Gastroesophageal sphincter (tissue), 4 donors: ENCODE measurements at regions not wholly inside any gene's neighbourhood (a gene's known extent, or its start where the extent isn't known, plus 50 kb on each side); places are given as distances from the start of the nearest gene placed in this dataset.

Experiments
- ATAC-seq: fragments of 150-250 bp; one replicate; pipeline ENCODE4 v1.9.1; 2016; ENCODE audit warnings: mild to moderate bottlenecking, moderate library complexity
- H3K27ac ChIP-seq, 4 donors: fragments of 200-600 bp; sonication (generic) in 3 of 4; 1 replicate in 3 of 4; 2 replicates in 1 of 4; pipeline ENCODE4 v1.5.1; 2016 to 2019
- H3K27me3 ChIP-seq: fragments of 200-600 bp; sonication (generic); one replicate; pipeline ENCODE4 v1.5.1; 2019
- H3K36me3 ChIP-seq, 2 donors: fragments of 200-600 bp; sonication (generic); one replicate each; pipeline ENCODE4 v1.5.1; 2019; ENCODE audit warnings: control low read depth in 1 of 2
- H3K4me1 ChIP-seq, 3 donors: fragments of 200-600 bp; sonication (generic); 1 replicate in 2 of 3; 2 replicates in 1 of 3; pipeline ENCODE4 v1.5.1; 2016 to 2019; ENCODE audit warnings: control low read depth in 2 of 3
- H3K4me3 ChIP-seq, 2 donors: fragments of 200-600 bp; sonication (generic); one replicate each; pipeline ENCODE4 v1.5.1; 2019; ENCODE audit warnings: mild to moderate bottlenecking in 1 of 2, moderate library complexity in 1 of 2
- H3K9me3 ChIP-seq, 3 donors: fragments of 200-600 bp; sonication (generic); one replicate each; pipeline ENCODE4 v1.5.1; 2017 to 2019; ENCODE audit warnings: control low read depth in 2 of 3
- EP300 ChIP-seq: sonication (generic); formaldehyde crosslinking; IDR thresholded peaks from one replicate; pipeline ENCODE4 v1.6.1; 2017; ENCODE audit warnings: antibody characterized with exemption, mild to moderate bottlenecking
- POLR2A ChIP-seq, 2 donors: fragments of 450-650 bp; IDR thresholded peaks; one replicate each; pipeline ENCODE4 v1.6.1; 2017; ENCODE audit warnings: antibody characterized with exemption in 2 of 2, mild to moderate bottlenecking in 2 of 2, moderate library complexity in 1 of 2
- POLR2AphosphoS5 ChIP-seq: sonication (generic); formaldehyde crosslinking; IDR thresholded peaks from one replicate; pipeline ENCODE4 v1.6.1; 2017; ENCODE audit warnings: antibody characterized with exemption
- WGBS, 2 donors: methylation state at CpG; one replicate each; pipeline ENCODE4 v1.1.5; 2018; ENCODE audit warnings: low coverage in 1 of 2; 5-methylcytosine and 5-hydroxymethylcytosine counted together
- TF ChIP-seq, protein P1 (sequence below), 4 experiments: fragments of 200-600 bp in 2 of 4; fragments of 450-650 bp in 2 of 4; sonication (generic) in 1 of 4; IDR thresholded peaks; one replicate each; pipeline ENCODE4 v1.5.1; 2017 to 2019; ENCODE audit warnings: antibody characterized with exemption in 4 of 4, mild to moderate bottlenecking in 2 of 4, moderate library complexity in 2 of 4

GRCh38 chr4:116796022-116796421, 289.4 kb downstream of the TRAM1L1 start:
- no peak for ATAC-seq
- H3K4me1 ChIP-seq = no peaks in the 10 kb centered on the region
- H3K27me3 ChIP-seq = no peaks in the 10 kb centered on the region
- no peaks in the 10 kb centered on the region for H3K36me3 ChIP-seq
- TF ChIP-seq POLR2A (IDR thresholded peaks at IDR 0.05) = no peak
- no peak for TF ChIP-seq EP300
- TF ChIP-seq POLR2AphosphoS5 = no peak
- TF ChIP-seq, protein P1, sequence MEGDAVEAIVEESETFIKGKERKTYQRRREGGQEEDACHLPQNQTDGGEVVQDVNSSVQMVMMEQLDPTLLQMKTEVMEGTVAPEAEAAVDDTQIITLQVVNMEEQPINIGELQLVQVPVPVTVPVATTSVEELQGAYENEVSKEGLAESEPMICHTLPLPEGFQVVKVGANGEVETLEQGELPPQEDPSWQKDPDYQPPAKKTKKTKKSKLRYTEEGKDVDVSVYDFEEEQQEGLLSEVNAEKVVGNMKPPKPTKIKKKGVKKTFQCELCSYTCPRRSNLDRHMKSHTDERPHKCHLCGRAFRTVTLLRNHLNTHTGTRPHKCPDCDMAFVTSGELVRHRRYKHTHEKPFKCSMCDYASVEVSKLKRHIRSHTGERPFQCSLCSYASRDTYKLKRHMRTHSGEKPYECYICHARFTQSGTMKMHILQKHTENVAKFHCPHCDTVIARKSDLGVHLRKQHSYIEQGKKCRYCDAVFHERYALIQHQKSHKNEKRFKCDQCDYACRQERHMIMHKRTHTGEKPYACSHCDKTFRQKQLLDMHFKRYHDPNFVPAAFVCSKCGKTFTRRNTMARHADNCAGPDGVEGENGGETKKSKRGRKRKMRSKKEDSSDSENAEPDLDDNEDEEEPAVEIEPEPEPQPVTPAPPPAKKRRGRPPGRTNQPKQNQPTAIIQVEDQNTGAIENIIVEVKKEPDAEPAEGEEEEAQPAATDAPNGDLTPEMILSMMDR (IDR thresholded peaks at IDR 0.05) = no peak
- WGBS, 2 donors = 71 to 89% methylated on average over 2 of the region's 2 CpGs
- H3K4me3 ChIP-seq = no peak overlapping the region
- no peak overlapping the region for H3K27ac ChIP-seq
- H3K9me3 ChIP-seq = no peaks in the 10 kb centered on the region

DNA sequence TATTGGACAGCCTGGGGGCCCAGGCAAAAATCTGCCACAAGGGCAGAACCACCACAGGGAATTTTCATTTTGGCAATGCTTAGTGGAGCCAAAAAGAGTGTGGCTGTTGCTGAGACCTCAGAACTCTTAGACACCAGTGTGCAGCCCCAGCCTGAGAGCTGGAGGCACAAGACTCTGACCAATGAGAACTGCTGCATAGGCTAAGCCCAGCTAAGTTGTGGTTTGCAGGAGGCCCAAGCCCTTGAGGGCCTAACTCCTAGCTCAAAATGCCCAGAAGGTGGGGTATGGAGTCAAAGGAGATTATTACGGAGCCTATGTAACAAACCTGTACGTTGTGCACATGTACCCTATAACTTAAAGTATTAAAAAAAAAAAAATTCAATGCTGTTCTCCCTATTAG, 296.7 kb downstream of the TRAM1L1 start:
- Histone ChIP-seq H3K27ac (no peak overlapping the region), H3K4me1 (no peaks in the 10 kb centered on the region), H3K27me3 (no peaks in the 10 kb centered on the region), H3K4me3 (no peak overlapping the region), H3K36me3 (no peaks in the 10 kb centered on the region), H3K9me3 (no peaks in the 10 kb centered on the region)
- 84% methylated on average over 2 of the region's 2 CpGs; no CpG with 5 or more reads in 1 of the 2 donors for WGBS, 2 donors
- TF ChIP-seq, protein P1 (IDR thresholded peaks at IDR 0.05) = no peak
- TF ChIP-seq EP300 = no peak
- no peak for TF ChIP-seq POLR2A (IDR thresholded peaks at IDR 0.05)
- TF ChIP-seq POLR2AphosphoS5 = no peak
- no peak for ATAC-seq

GRCh38 chr4:116755051-116755450, 330.3 kb downstream of the TRAM1L1 start:
- Histone ChIP-seq H3K9me3 (no peaks in the 10 kb centered on the region), H3K36me3 (no peaks in the 10 kb centered on the region), H3K27me3 (no peaks in the 10 kb centered on the region), H3K4me3 (no peak overlapping the region), H3K4me1 (no peaks in the 10 kb centered on the region), H3K27ac (no peak overlapping the region)
- WGBS, 2 donors = 22 to 87% methylated on average over 1 of the region's 1 CpG
- ATAC-seq = no peak
- no peak for TF ChIP-seq EP300
- TF ChIP-seq POLR2AphosphoS5 = no peak
- TF ChIP-seq, protein P1 (IDR thresholded peaks at IDR 0.05) = no peak
- TF ChIP-seq POLR2A (IDR thresholded peaks at IDR 0.05) = no peak

- H3K36me3 ChIP-seq = no peaks in the 10 kb centered on the region
- WGBS, 2 donors = 65 to 81% methylated on average over 2 of the region's 2 CpGs
These were observed 333.3 kb downstream of the TRAM1L1 start for GRCh38 chr4:116752027-116752426.

GRCh38 chr4:116736756-116737155, 348.6 kb downstream of the TRAM1L1 start:
- no peaks in the 10 kb centered on the region for H3K36me3 ChIP-seq
- H3K27ac ChIP-seq = no peak overlapping the region
- no peaks in the 10 kb centered on the region for H3K4me1 ChIP-seq
- H3K4me3 ChIP-seq = no peak overlapping the region
- no peak for ATAC-seq
- TF ChIP-seq EP300 (no peak), POLR2A (IDR thresholded peaks at IDR 0.05) (no peak), POLR2AphosphoS5 (no peak)
- TF ChIP-seq, protein P1 (IDR thresholded peaks at IDR 0.05) = no peak
- 52 to 60% methylated on average over 1 of the region's 1 CpG for WGBS, 2 donors
- no peaks in the 10 kb centered on the region for H3K27me3 ChIP-seq
- no peaks in the 10 kb centered on the region for H3K9me3 ChIP-seq

More at GRCh38 chr4:116752027-116752426, 333.3 kb downstream of the TRAM1L1 start:
- Histone ChIP-seq H3K9me3 (no peaks in the 10 kb centered on the region), H3K4me1 (no peaks in the 10 kb centered on the region), H3K4me3 (no peak overlapping the region), H3K27ac (no peak overlapping the region), H3K27me3 (no peaks in the 10 kb centered on the region)
- TF ChIP-seq POLR2AphosphoS5 (no peak), POLR2A (IDR thresholded peaks at IDR 0.05) (no peak), EP300 (no peak)
- TF ChIP-seq, protein P1 (IDR thresholded peaks at IDR 0.05) = no peak
- no peak for ATAC-seq
